ENCODE measurements at regions not wholly inside any gene's neighbourhood (a gene's known extent, or its start where the extent isn't known, plus 50 kb on each side); places are given as distances from the start of the nearest gene placed in this dataset.

DNA sequence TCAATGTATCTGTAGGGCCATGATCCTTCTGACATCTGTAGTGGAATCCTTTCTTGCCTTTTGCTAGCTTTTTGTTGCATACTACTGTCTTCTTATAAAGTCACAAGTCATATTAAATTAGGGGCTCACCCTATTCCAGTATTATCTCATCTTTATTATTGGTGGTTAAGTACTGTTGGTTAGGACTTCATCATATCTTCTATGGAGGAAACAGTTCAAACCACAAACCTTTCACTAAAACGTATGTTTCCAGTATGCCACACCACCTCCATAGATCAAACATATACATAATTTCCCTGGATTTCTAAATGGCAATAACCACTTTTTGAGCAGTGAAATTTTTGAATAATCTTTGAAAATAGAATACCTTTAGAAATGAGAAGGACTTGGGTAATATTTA is 62.8 kb upstream of the PCDH9 start:
- TF ChIP-seq, protein P1, sequence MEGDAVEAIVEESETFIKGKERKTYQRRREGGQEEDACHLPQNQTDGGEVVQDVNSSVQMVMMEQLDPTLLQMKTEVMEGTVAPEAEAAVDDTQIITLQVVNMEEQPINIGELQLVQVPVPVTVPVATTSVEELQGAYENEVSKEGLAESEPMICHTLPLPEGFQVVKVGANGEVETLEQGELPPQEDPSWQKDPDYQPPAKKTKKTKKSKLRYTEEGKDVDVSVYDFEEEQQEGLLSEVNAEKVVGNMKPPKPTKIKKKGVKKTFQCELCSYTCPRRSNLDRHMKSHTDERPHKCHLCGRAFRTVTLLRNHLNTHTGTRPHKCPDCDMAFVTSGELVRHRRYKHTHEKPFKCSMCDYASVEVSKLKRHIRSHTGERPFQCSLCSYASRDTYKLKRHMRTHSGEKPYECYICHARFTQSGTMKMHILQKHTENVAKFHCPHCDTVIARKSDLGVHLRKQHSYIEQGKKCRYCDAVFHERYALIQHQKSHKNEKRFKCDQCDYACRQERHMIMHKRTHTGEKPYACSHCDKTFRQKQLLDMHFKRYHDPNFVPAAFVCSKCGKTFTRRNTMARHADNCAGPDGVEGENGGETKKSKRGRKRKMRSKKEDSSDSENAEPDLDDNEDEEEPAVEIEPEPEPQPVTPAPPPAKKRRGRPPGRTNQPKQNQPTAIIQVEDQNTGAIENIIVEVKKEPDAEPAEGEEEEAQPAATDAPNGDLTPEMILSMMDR (IDR thresholded peaks at IDR 0.05): no peak
- TF ChIP-seq EP300 (IDR thresholded peaks at IDR 0.05): no peak
- TF ChIP-seq POLR2A (IDR thresholded peaks at IDR 0.05): no peak
